ENCODE measurements at regions not wholly inside any gene's neighbourhood (a gene's known extent, or its start where the extent isn't known, plus 50 kb on each side); places are given as distances from the start of the nearest gene placed in this dataset.

GRCh38 chr7:47647181-47647917 is 65.4 kb upstream of the TNS3 start:
- TF ChIP-seq CTCF (IDR thresholded peaks at IDR 0.05; ENCODE audit: insufficient read depth, low read length, poor library complexity, severe bottlenecking) (no peak), EZH2phosphoT487 (conservative IDR thresholded peaks at IDR 0.05; ENCODE audit: low read length) (no peak)

All from SU-DHL-6 (cell line).